Ramos (cell line): ENCODE measurements at regions not wholly inside any gene's neighbourhood (a gene's known extent, or its start where the extent isn't known, plus 50 kb on each side); places are given as distances from the start of the nearest gene placed in this dataset.
"Not testable (repeated sequence)": the region's sequence is repeated elsewhere in the genome, so short reads cannot be mapped to it uniquely, and the experiment has no call there.

Experiments
- in situ Hi-C: fragments of 300-500 bp; cut with MboI; formaldehyde crosslinking; loops from one replicate; pipeline ENCODE4 v1.14.3; 2022; ENCODE audit warnings: low sequenced_read_pairs; ENCODE audit not compliant: unreplicated experiment

- in situ Hi-C loops: no loop called here
Measured at GRCh38 chr9:29514336-29514735, 1941.1 kb upstream of the C9orf72 start.

GRCh38 chr9:29514862-29515261 is 1941.6 kb upstream of the C9orf72 start:
- in situ Hi-C loops: no loop called here

GRCh38 chr9:29548436-29548835 is 1975.2 kb upstream of the C9orf72 start:
- in situ Hi-C loops: no loop called here

- in situ Hi-C loops: no loop called here
Measured at GRCh38 chr9:29555502-29555901, 1982.2 kb upstream of the C9orf72 start.

GRCh38 chr9:29556317-29556716 is 1983.0 kb upstream of the C9orf72 start:
- in situ Hi-C loops: no loop called here

- in situ Hi-C loops: no loop called here
Measured at GRCh38 chr9:29556746-29557145, 1983.5 kb upstream of the C9orf72 start.

- in situ Hi-C loops: no loop called here
Measured at GRCh38 chr9:29564564-29564963, 1991.3 kb upstream of the C9orf72 start.

- in situ Hi-C loops: no loop called here
Measured at GRCh38 chr9:29575219-29575618, 2001.9 kb upstream of the C9orf72 start.

- in situ Hi-C loops: no loop called here
Measured at GRCh38 chr9:29588361-29588760, 2015.1 kb upstream of the C9orf72 start.

GRCh38 chr9:29609282-29609681 is 2036.0 kb upstream of the C9orf72 start:
- in situ Hi-C loops: no loop called here

- in situ Hi-C loops: no loop called here
Measured at GRCh38 chr9:29613773-29614172, 2040.5 kb upstream of the C9orf72 start.

- in situ Hi-C loops: no loop called here
Measured at GRCh38 chr9:29616844-29617243, 2043.6 kb upstream of the C9orf72 start.

GRCh38 chr9:29625292-29625731 is 2052.0 kb upstream of the C9orf72 start:
- in situ Hi-C loops: no loop called here

- in situ Hi-C loops: no loop called here
Measured at GRCh38 chr9:29625931-29626330, 2052.7 kb upstream of the C9orf72 start.

- in situ Hi-C loops: not testable (repeated sequence)
Measured at GRCh38 chr9:29628856-29629255, 2055.6 kb upstream of the C9orf72 start.

- in situ Hi-C loops: no loop called here
Measured at GRCh38 chr9:29637471-29638237, 2064.4 kb upstream of the C9orf72 start.

- in situ Hi-C loops: no loop called here
Measured at GRCh38 chr9:29640507-29640906, 2067.2 kb upstream of the C9orf72 start.

GRCh38 chr9:29644514-29644913 is 2071.2 kb upstream of the C9orf72 start:
- in situ Hi-C loops: no loop called here

GRCh38 chr9:29647451-29647850 is 2074.2 kb upstream of the C9orf72 start:
- in situ Hi-C loops: no loop called here

- in situ Hi-C loops: no loop called here
Measured at GRCh38 chr9:29648132-29648531, 2074.9 kb upstream of the C9orf72 start.

GRCh38 chr9:29648601-29649000 is 2075.3 kb upstream of the C9orf72 start:
- in situ Hi-C loops: no loop called here
